Sigmoid colon (tissue), 6 donors: ENCODE measurements at regions not wholly inside any gene's neighbourhood (a gene's known extent, or its start where the extent isn't known, plus 50 kb on each side); places are given as distances from the start of the nearest gene placed in this dataset.
"Not testable (repeated sequence)": the region's sequence is repeated elsewhere in the genome, so short reads cannot be mapped to it uniquely, and the experiment has no call there.

Experiments
- DNase-seq: peaks from one replicate; pipeline ENCODE4 v3.0.0-alpha.2; 2019
- H3K27ac ChIP-seq, 4 donors: fragments of 200-600 bp; sonication (generic); one replicate each; pipeline ENCODE4 v1.5.1; 2016 to 2019; ENCODE audit warnings: mild to moderate bottlenecking in 1 of 4
- H3K27me3 ChIP-seq, 3 donors: fragments of 200-600 bp; sonication (generic); one replicate each; pipeline ENCODE4 v1.5.1; 2019; ENCODE audit warnings: mild to moderate bottlenecking in 1 of 3
- H3K36me3 ChIP-seq, 4 donors: fragments of 200-600 bp; sonication (generic); one replicate each; pipeline ENCODE4 v1.5.1; 2016 to 2019
- H3K4me1 ChIP-seq, 4 donors: fragments of 200-600 bp; sonication (generic); one replicate each; pipeline ENCODE4 v1.5.1; 2017 to 2019
- H3K4me3 ChIP-seq, 4 donors: fragments of 200-600 bp; sonication (generic); one replicate each; pipeline ENCODE4 v1.5.1; 2017 to 2019; ENCODE audit warnings: mild to moderate bottlenecking in 2 of 4, moderate library complexity in 1 of 4
- H3K9me3 ChIP-seq, 4 donors: fragments of 200-600 bp in 3 of 4; sonication (generic) in 3 of 4; one replicate each; pipeline versions ENCODE4 v1.5.1 to v1.6.1; 2013 to 2019
- CTCF ChIP-seq, 4 experiments: fragments of 450-650 bp in 3 of 4; fragments of 200-600 bp in 1 of 4; IDR thresholded peaks; one replicate each; pipeline ENCODE4 v1.5.1; 2016 to 2019; ENCODE audit warnings: antibody characterized with exemption in 4 of 4, mild to moderate bottlenecking in 3 of 4, moderate library complexity in 2 of 4
- WGBS, 2 donors: extraction: QIAGEN DNeasy Blood & Tissue Kit; methylation state at CpG; one replicate each; pipeline ENCODE4 v1.1.7; 2013; 5-methylcytosine and 5-hydroxymethylcytosine counted together
- intact Hi-C: fragments of 100-400 bp; cut with DNase I; formaldehyde crosslinking; loops from one replicate; pipeline ENCODE4 v1.15.1; 2023
- donor health status: healthy with polysubstance abuse.
- donor health status: healthy.

DNA sequence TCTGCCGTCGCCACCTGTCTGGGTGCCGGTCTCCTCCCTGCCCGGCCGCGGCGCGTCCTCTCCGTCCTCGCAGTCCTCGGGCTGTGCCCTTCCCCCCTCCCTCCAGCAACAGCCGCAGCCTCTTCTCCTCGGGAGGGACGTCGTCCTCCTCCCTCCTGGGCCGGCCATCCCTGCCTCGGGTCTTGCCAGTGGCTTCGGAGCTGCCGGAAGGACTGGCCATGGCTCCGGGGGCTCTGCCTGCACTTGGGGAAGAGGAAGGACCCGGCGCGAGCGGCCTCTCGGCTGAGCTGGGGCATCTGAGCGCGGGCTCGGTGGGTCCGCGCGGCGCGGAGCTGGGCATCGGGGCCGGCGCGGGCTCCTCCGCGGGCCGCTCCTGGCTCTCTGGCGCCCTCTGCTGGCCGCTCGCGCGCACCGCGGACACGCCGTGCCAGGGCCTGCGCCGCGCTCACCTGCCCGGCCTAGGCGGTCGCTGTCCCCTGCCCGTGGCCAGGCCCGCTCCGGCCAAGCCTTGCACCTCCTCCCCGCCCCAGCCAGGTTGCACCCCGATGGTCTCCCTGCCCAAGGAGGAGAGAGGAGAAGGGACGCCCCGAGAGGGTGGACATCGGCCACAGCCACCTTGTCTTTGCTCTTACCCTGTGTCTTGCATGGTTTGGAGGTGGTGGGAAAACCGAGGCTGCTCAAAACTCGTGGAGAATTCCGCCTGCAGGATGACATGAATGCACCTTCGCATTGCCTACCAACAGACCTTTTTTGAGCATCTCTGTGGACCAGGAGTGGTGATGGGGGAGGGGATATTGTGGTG lies 83.9 kb upstream of the FRG2C start:
- not testable (repeated sequence) for H3K9me3 ChIP-seq, H3K36me3 ChIP-seq
- Histone ChIP-seq H3K27ac (peak overlapping the region in 1 of 4 donors; percentile 7), H3K4me1 (peaks cover 0 to 11% (median 8%) of the 10 kb centered on the region in 4 donors), H3K4me3 (peak overlapping the region; percentile 37 to 55 (median 51)), H3K27me3 (peaks cover 0 to 23% (median 0%) of the 10 kb centered on the region in 3 donors)
- 4 to 6% methylated on average over 67 of the region's 67 CpGs for WGBS, 2 donors
- intact Hi-C loops = loop anchor here (5.0 kb wide), 1 partner anchor 288 kb away; no protein-coding TSS in a partner anchor
- TF ChIP-seq CTCF (IDR thresholded peaks at IDR 0.05) = peak in 2 of 4 experiments; percentile 19 to 72
- DNase-seq = peak; percentile 70

GRCh38 chr3:75582536-75582935 lies 81.6 kb upstream of the FRG2C start:
- Histone ChIP-seq H3K27me3 (peaks cover 0 to 23% (median 0%) of the 10 kb centered on the region in 3 donors), H3K4me1 (peaks cover 0 to 11% (median 8%) of the 10 kb centered on the region in 4 donors)
- not testable (repeated sequence) for DNase-seq, H3K27ac ChIP-seq, H3K4me3 ChIP-seq, H3K9me3 ChIP-seq, H3K36me3 ChIP-seq
- intact Hi-C loops = loop anchor here (5.0 kb wide), 1 partner anchor 290 kb away; no protein-coding TSS in a partner anchor
- 52 to 61% methylated on average over 3 of the region's 3 CpGs for WGBS, 2 donors

DNA sequence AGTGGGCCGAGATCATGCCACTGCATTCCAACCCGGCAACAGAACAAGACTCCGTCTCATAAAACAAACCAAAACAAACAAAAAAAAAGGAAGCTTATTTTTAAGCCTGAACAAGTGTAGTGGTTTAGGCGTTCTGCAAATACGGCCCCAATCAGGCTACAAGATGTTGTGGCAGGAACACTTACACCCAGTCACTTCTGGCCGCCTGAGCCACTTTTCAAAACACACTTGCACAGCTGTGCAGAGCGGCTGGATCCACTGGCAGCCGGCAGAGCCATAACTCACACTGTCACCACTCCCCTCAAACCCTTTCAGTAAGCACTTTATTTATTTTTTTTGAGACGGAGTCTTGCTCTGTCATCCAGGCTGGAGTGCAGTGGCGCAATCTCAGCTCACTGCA lies 81.0 kb upstream of the FRG2C start:
- H3K9me3 ChIP-seq, H3K27ac ChIP-seq, H3K4me3 ChIP-seq, DNase-seq, H3K36me3 ChIP-seq: not testable (repeated sequence)
- WGBS, 2 donors = 13 to 18% methylated on average over 10 of the region's 10 CpGs
- peaks cover 0 to 11% (median 8%) of the 10 kb centered on the region in 4 donors for H3K4me1 ChIP-seq
- intact Hi-C loops = loop anchor here (5.0 kb wide), 1 partner anchor 291 kb away; no protein-coding TSS in a partner anchor
- peaks cover 0 to 23% (median 0%) of the 10 kb centered on the region in 3 donors for H3K27me3 ChIP-seq

DNA sequence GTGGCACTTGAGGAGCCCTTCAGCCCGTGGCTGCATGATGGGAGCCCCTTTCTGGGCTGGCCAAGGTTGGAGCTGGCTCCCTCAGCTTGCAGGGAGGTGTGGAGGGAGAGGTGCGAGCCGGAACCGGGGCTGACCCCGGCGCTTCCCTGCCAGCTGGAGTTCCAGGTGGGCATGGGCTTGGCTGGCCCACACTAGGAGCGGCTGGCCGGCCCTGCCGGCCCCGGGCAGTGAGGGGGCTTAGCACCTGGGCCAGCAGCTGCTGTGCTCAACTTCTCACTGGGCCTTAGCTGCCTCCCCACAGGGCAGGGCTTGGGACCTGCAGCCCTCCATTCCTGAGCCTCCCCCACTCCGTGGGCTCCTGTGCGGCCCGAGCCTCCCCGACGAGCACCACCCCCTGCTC lies 76.4 kb upstream of the FRG2C start:
- H3K4me3 ChIP-seq, H3K27ac ChIP-seq, DNase-seq, H3K27me3 ChIP-seq, H3K36me3 ChIP-seq, intact Hi-C loops, H3K9me3 ChIP-seq, H3K4me1 ChIP-seq: not testable (repeated sequence)
- 90 to 91% methylated on average over 15 of the region's 15 CpGs for WGBS, 2 donors

DNA sequence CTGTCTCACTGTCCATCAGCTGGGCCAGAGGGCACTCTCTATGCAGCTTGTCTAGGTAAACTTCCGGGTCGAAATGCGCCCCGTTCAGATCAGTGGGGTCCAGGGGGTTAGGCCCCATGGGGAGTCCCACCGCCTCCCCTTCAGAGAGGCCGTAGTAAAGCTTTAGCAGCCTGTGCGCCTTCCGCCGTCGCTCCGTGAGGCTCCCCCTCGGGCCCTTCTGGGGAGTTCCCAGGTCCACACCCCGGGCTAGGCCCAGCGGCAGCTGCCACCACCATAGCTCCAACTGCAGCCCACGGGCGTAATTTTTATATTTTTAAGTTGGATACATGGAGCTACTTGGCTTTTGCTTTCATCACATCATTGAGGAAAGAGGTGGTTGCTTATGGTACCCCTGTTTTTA lies 73.7 kb upstream of the FRG2C start:
- DNase-seq, H3K27ac ChIP-seq, H3K4me3 ChIP-seq, H3K4me1 ChIP-seq, H3K36me3 ChIP-seq, H3K9me3 ChIP-seq, intact Hi-C loops, H3K27me3 ChIP-seq: not testable (repeated sequence)
- WGBS, 2 donors = 83 to 93% methylated on average over 16 of the region's 16 CpGs

- 54 to 76% methylated on average over 14 of the region's 14 CpGs for WGBS, 2 donors
- H3K36me3 ChIP-seq, H3K4me1 ChIP-seq, H3K4me3 ChIP-seq, DNase-seq, H3K9me3 ChIP-seq, H3K27ac ChIP-seq, intact Hi-C loops, H3K27me3 ChIP-seq: not testable (repeated sequence)
- peak in 1 of 4 experiments; percentile 42 for TF ChIP-seq CTCF (IDR thresholded peaks at IDR 0.05)
Measured at GRCh38 chr3:75604286-75604934, 59.7 kb upstream of the FRG2C start.

GRCh38 chr3:75607996-75608395 lies 56.1 kb upstream of the FRG2C start:
- WGBS, 2 donors = 73 to 79% methylated on average over 9 of the region's 9 CpGs
- H3K36me3 ChIP-seq, H3K27ac ChIP-seq, H3K9me3 ChIP-seq, DNase-seq, H3K4me3 ChIP-seq, intact Hi-C loops, H3K4me1 ChIP-seq: not testable (repeated sequence)
- peaks cover 0 to 23% (median 18%) of the 10 kb centered on the region in 3 donors for H3K27me3 ChIP-seq

DNA sequence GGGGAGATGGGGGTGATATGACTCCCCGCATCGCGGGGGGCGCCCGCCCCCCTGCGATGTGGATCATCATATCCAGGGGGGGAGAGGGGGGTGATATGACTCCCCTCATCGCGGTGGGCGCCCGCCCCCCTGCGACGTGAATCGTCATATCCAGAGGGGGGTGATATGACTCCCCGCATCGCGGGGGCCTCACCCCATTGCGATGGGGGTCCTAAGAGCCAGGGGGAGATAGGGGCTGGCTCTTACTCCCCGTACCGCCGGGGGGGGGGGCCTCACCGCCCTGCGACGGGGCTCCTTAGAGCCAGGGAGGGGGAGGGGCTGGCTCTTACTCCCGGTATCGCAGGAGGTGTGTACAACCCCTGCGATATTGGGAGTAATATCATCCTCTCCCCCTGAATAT lies 54.5 kb upstream of the FRG2C start:
- intact Hi-C loops, H3K36me3 ChIP-seq, H3K9me3 ChIP-seq, H3K4me3 ChIP-seq, H3K4me1 ChIP-seq, H3K27ac ChIP-seq, DNase-seq: not testable (repeated sequence)
- 37 to 64% methylated on average over 26 of the region's 26 CpGs for WGBS, 2 donors
- H3K27me3 ChIP-seq = peaks cover 0 to 23% (median 18%) of the 10 kb centered on the region in 3 donors
